HEK293 (cell line): ENCODE measurements at regions not wholly inside any gene's neighbourhood (a gene's known extent, or its start where the extent isn't known, plus 50 kb on each side); places are given as distances from the start of the nearest gene placed in this dataset.

ENCODE experiments used
- CTCF ChIA-PET: fragments of 350-600 bp; formaldehyde crosslinking; extraction: SDS; loops from one replicate; lab custom pipeline; 2021; ENCODE audit warnings: antibody characterized with exemption; lab: Yijun Ruan, JAX
- POLR2A ChIA-PET: fragments of 300-600 bp; formaldehyde crosslinking; extraction: SDS; loops from one replicate; lab custom pipeline; 2020; ENCODE audit warnings: antibody characterized with exemption, inconsistent platforms; lab: Yijun Ruan, JAX
- H3K27ac ChIP-seq: fragments of 200-500 bp; sonication (Bioruptor generic); 2 replicates; pipeline ENCODE4 v1.5.1; 2014; ENCODE audit warnings: low read depth, low read length, control low read depth, inconsistent platforms; ENCODE audit errors: extremely low read depth
- H3K36me3 ChIP-seq, 2 experiments: fragments of 200-500 bp in 1 of 2; sonication (Bioruptor generic) in 1 of 2; 1 replicate in 1 of 2; 2 replicates in 1 of 2; pipeline ENCODE4 v1.5.1; 2014 to 2017; ENCODE audit warnings: inconsistent platforms in 2 of 2, low read length in 2 of 2; ENCODE audit not compliant: control insufficient read depth in 2 of 2, insufficient read depth in 1 of 2
- H3K4me1 ChIP-seq: fragments of 200-500 bp; sonication (Bioruptor generic); 2 replicates; pipeline ENCODE4 v1.5.1; 2014; ENCODE audit warnings: mild to moderate bottlenecking, low read length, inconsistent platforms; ENCODE audit not compliant: control insufficient read depth, insufficient read depth
- H3K4me3 ChIP-seq: 2 replicates; pipeline ENCODE4 v1.5.1; 2011; ENCODE audit warnings: low read depth, mild to moderate bottlenecking, control low read depth, low read length, moderate library complexity
- H3K9me3 ChIP-seq: fragments of 200-500 bp; sonication (Bioruptor generic); 2 replicates; pipeline ENCODE4 v1.5.1; 2014; ENCODE audit warnings: low read depth, low read length, inconsistent platforms; ENCODE audit not compliant: control insufficient read depth, insufficient read depth
- GFI1B ChIP-seq: fragments of 450-650 bp; formaldehyde crosslinking; IDR thresholded peaks from 2 replicates; pipeline ENCODE4 v1.5.1; 2016; ENCODE audit warnings: missing biosample characterization, missing genetic modification characterization
- HOXC10 ChIP-seq: sonication (generic); formaldehyde crosslinking; IDR thresholded peaks from 2 replicates; pipeline ENCODE4 v1.8.1; 2023; ENCODE audit warnings: mild to moderate bottlenecking, missing genetic modification reagents
- KLF7 ChIP-seq: fragments of 450-650 bp; formaldehyde crosslinking; IDR thresholded peaks from 2 replicates; pipeline ENCODE4 v1.5.1; 2016; ENCODE audit warnings: missing biosample characterization, missing genetic modification characterization, borderline replicate concordance
- MYNN ChIP-seq: fragments of 450-650 bp; formaldehyde crosslinking; IDR thresholded peaks from 2 replicates; pipeline ENCODE4 v1.5.1; 2016; ENCODE audit warnings: missing biosample characterization, missing genetic modification characterization, borderline replicate concordance
- SCRT1 ChIP-seq: fragments of 450-650 bp; formaldehyde crosslinking; IDR thresholded peaks from 2 replicates; pipeline ENCODE4 v1.5.1; 2016; ENCODE audit warnings: missing biosample characterization, missing genetic modification characterization, borderline replicate concordance
- TRIM28 ChIP-seq: IDR thresholded peaks from 2 replicates; pipeline ENCODE4 v1.6.1; 2011; ENCODE audit warnings: low read length, control low read depth, borderline replicate concordance
- YY1 ChIP-seq: fragments of 450-650 bp; formaldehyde crosslinking; IDR thresholded peaks from 2 replicates; pipeline ENCODE4 v1.5.1; 2018; ENCODE audit warnings: missing biosample characterization, missing genetic modification characterization
- ZFP3 ChIP-seq: fragments of 450-650 bp; formaldehyde crosslinking; IDR thresholded peaks from 2 replicates; pipeline ENCODE4 v1.5.1; 2016; ENCODE audit warnings: low read depth, missing biosample characterization, missing genetic modification characterization
- ZNF133 ChIP-seq: fragments of 450-650 bp; formaldehyde crosslinking; IDR thresholded peaks from 2 replicates; pipeline ENCODE4 v1.5.1; 2016; ENCODE audit warnings: missing biosample characterization, missing genetic modification characterization
- ZNF175 ChIP-seq: fragments of 450-650 bp; formaldehyde crosslinking; IDR thresholded peaks from 2 replicates; pipeline ENCODE4 v1.5.1; 2016; ENCODE audit warnings: missing biosample characterization, missing genetic modification characterization
- ZNF274 ChIP-seq, 2 experiments: fragments of 200-500 bp in 1 of 2; fragments of 450-650 bp in 1 of 2; sonication (Bioruptor generic) in 1 of 2; formaldehyde crosslinking in 1 of 2; IDR thresholded peaks; 2 replicates each; pipeline versions ENCODE4 v1.5.1 to v1.6.1; 2014 to 2016; ENCODE audit warnings: borderline replicate concordance in 1 of 2, inconsistent platforms in 1 of 2, low read length in 1 of 2, missing biosample characterization in 1 of 2, missing genetic modification characterization in 1 of 2
- ZNF324 ChIP-seq: fragments of 450-650 bp; formaldehyde crosslinking; IDR thresholded peaks from 2 replicates; pipeline ENCODE4 v1.5.1; 2016; ENCODE audit warnings: missing biosample characterization, missing genetic modification characterization
- ZNF394 ChIP-seq: fragments of 450-650 bp; formaldehyde crosslinking; IDR thresholded peaks from 2 replicates; pipeline ENCODE4 v1.5.1; 2016; ENCODE audit warnings: missing biosample characterization, missing genetic modification characterization, mild to moderate bottlenecking, moderate library complexity, borderline replicate concordance
- ZNF404 ChIP-seq: fragments of 450-650 bp; formaldehyde crosslinking; IDR thresholded peaks from 2 replicates; pipeline ENCODE4 v1.5.1; 2017; ENCODE audit warnings: missing biosample characterization, missing genetic modification characterization
- ZNF423 ChIP-seq: fragments of 450-650 bp; formaldehyde crosslinking; IDR thresholded peaks from 2 replicates; pipeline ENCODE4 v1.5.1; 2016; ENCODE audit warnings: missing biosample characterization, missing genetic modification characterization
- ZNF433 ChIP-seq: fragments of 450-650 bp; formaldehyde crosslinking; IDR thresholded peaks from 2 replicates; pipeline ENCODE4 v1.5.1; 2016; ENCODE audit warnings: missing biosample characterization, missing genetic modification characterization, low read depth
- ZNF473 ChIP-seq: fragments of 450-650 bp; formaldehyde crosslinking; IDR thresholded peaks from 2 replicates; pipeline ENCODE4 v1.5.1; 2017; ENCODE audit warnings: missing biosample characterization, missing genetic modification characterization
- ZNF530 ChIP-seq: fragments of 450-650 bp; formaldehyde crosslinking; IDR thresholded peaks from 2 replicates; pipeline ENCODE4 v1.5.1; 2016; ENCODE audit warnings: low read depth, missing biosample characterization, missing genetic modification characterization
- ZNF585B ChIP-seq: fragments of 450-650 bp; formaldehyde crosslinking; IDR thresholded peaks from 2 replicates; pipeline ENCODE4 v1.5.1; 2016; ENCODE audit warnings: missing biosample characterization, missing genetic modification characterization
- ZNF621 ChIP-seq: fragments of 450-650 bp; formaldehyde crosslinking; IDR thresholded peaks from 2 replicates; pipeline ENCODE4 v1.5.1; 2017; ENCODE audit warnings: missing biosample characterization, missing genetic modification characterization
- ZNF654 ChIP-seq: fragments of 450-650 bp; formaldehyde crosslinking; IDR thresholded peaks from 2 replicates; pipeline ENCODE4 v1.5.1; 2016; ENCODE audit warnings: low read depth, missing biosample characterization, missing genetic modification characterization
- ZNF670 ChIP-seq: fragments of 450-650 bp; formaldehyde crosslinking; IDR thresholded peaks from 2 replicates; pipeline ENCODE4 v1.5.1; 2016; ENCODE audit warnings: missing biosample characterization, missing genetic modification characterization, low read depth
- ZNF791 ChIP-seq: fragments of 450-650 bp; formaldehyde crosslinking; IDR thresholded peaks from 2 replicates; pipeline ENCODE4 v1.5.1; 2016; ENCODE audit warnings: missing biosample characterization, missing genetic modification characterization
- ZNF792 ChIP-seq: fragments of 450-650 bp; formaldehyde crosslinking; IDR thresholded peaks from 2 replicates; pipeline ENCODE4 v1.5.1; 2016; ENCODE audit warnings: missing biosample characterization, missing genetic modification characterization
- TF ChIP-seq, protein P1 (sequence below): fragments of 450-650 bp; formaldehyde crosslinking; IDR thresholded peaks from 2 replicates; pipeline ENCODE4 v1.5.1; 2017; ENCODE audit warnings: missing biosample characterization, missing genetic modification characterization
- TF ChIP-seq, protein P2 (sequence below): IDR thresholded peaks from 2 replicates; pipeline ENCODE4 v1.6.1; 2011; ENCODE audit warnings: mild to moderate bottlenecking, low read depth, low read length, borderline replicate concordance
- TF ChIP-seq, protein P3 (sequence below): fragments of 450-650 bp; formaldehyde crosslinking; IDR thresholded peaks from 2 replicates; pipeline ENCODE4 v1.5.1; 2016; ENCODE audit warnings: missing biosample characterization, missing genetic modification characterization
- TF ChIP-seq, protein P4 (sequence below): fragments of 450-650 bp; formaldehyde crosslinking; IDR thresholded peaks from 2 replicates; pipeline ENCODE4 v1.5.1; 2017; ENCODE audit warnings: missing biosample characterization, missing genetic modification characterization

DNA sequence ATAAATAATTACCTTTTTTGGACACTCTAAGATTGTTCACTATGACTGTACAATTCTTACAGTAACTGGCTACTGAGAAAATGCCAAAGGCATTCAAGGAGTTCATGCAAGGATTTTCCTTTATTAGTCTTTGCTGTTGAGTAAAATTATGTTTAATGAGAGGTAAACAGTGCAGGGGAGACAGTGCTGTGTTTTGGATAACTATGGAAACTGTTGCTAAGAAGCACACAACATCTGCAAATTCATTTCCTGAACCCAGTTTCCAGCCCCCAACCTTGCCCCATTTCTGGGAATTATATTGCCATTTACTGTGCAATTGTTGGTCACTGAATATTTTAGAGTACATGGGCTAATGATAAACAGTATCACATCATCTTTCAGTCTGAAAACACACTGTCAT, 1005.8 kb downstream of the TRHDE start (continued):
- no peak for TF ChIP-seq ZNF274 (IDR thresholded peaks at IDR 0.05; ENCODE audit: low read length)
- TF ChIP-seq ZNF274 (tag by site-specific recombination; IDR thresholded peaks at IDR 0.05; ENCODE audit: borderline replicate concordance) = no peak
- no peak for TF ChIP-seq ZNF621 (tag by site-specific recombination)
- TF ChIP-seq, all 188 proteins: peak for 0

DNA sequence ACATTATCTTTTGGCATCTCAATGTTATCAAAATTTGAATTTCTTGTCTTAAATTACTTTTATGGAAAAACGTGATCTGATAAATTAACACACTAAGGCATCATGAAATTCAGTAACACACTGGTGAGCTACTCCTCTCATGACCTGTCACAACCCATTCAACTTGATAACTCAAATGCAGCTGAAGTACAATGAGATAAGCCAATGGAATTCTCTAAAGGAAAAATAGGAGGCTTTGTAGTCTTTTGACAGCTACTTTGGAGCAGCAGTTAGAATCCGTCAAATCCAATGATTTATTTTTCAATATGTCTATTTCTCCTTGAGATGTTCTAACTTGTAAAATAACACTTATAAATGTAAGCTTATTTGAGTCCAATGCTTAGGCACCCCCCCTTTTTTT, 1029.4 kb downstream of the TRHDE start:
- Histone ChIP-seq H3K27ac (no peak overlapping the region), H3K36me3 (no peaks in the 10 kb centered on the region), H3K4me1 (no peaks in the 10 kb centered on the region), H3K9me3 (no peaks in the 10 kb centered on the region), H3K4me3 (no peak overlapping the region)
- ChIA-PET CTCF (no interaction called here), POLR2A (no interaction called here)
- TF ChIP-seq ZNF423 (tag by site-specific recombination) = no peak
- TF ChIP-seq ZNF324 (tag by site-specific recombination) = no peak
- TF ChIP-seq ZNF404 = no peak
- TF ChIP-seq, protein P1, sequence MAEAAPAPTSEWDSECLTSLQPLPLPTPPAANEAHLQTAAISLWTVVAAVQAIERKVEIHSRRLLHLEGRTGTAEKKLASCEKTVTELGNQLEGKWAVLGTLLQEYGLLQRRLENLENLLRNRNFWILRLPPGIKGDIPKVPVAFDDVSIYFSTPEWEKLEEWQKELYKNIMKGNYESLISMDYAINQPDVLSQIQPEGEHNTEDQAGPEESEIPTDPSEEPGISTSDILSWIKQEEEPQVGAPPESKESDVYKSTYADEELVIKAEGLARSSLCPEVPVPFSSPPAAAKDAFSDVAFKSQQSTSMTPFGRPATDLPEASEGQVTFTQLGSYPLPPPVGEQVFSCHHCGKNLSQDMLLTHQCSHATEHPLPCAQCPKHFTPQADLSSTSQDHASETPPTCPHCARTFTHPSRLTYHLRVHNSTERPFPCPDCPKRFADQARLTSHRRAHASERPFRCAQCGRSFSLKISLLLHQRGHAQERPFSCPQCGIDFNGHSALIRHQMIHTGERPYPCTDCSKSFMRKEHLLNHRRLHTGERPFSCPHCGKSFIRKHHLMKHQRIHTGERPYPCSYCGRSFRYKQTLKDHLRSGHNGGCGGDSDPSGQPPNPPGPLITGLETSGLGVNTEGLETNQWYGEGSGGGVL = no peak
- no peak for TF ChIP-seq KLF7 (tag by site-specific recombination)
- no peak for TF ChIP-seq ZNF175 (tag by site-specific recombination)
- TF ChIP-seq ZNF585B (tag by site-specific recombination) = no peak
- TF ChIP-seq ZNF792 = no peak
- no peak for TF ChIP-seq YY1 (tag by site-specific recombination)
- no peak for TF ChIP-seq MYNN (tag by site-specific recombination)
- TF ChIP-seq ZNF530 (tag by site-specific recombination) = no peak
- TF ChIP-seq ZNF433 = no peak
- TF ChIP-seq, protein P2, sequence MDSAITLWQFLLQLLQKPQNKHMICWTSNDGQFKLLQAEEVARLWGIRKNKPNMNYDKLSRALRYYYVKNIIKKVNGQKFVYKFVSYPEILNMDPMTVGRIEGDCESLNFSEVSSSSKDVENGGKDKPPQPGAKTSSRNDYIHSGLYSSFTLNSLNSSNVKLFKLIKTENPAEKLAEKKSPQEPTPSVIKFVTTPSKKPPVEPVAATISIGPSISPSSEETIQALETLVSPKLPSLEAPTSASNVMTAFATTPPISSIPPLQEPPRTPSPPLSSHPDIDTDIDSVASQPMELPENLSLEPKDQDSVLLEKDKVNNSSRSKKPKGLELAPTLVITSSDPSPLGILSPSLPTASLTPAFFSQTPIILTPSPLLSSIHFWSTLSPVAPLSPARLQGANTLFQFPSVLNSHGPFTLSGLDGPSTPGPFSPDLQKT = no peak
- TF ChIP-seq, protein P3, sequence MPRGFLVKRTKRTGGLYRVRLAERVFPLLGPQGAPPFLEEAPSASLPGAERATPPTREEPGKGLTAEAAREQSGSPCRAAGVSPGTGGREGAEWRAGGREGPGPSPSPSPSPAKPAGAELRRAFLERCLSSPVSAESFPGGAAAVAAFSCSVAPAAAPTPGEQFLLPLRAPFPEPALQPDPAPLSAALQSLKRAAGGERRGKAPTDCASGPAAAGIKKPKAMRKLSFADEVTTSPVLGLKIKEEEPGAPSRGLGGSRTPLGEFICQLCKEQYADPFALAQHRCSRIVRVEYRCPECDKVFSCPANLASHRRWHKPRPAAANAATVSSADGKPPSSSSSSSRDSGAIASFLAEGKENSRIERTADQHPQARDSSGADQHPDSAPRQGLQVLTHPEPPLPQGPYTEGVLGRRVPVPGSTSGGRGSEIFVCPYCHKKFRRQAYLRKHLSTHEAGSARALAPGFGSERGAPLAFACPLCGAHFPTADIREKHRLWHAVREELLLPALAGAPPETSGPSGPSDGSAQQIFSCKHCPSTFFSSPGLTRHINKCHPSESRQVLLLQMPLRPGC = no peak
- no peak for TF ChIP-seq ZNF670 (tag by site-specific recombination)
- TF ChIP-seq ZNF133 = no peak
- no peak for TF ChIP-seq ZNF654 (tag by site-specific recombination)

DNA sequence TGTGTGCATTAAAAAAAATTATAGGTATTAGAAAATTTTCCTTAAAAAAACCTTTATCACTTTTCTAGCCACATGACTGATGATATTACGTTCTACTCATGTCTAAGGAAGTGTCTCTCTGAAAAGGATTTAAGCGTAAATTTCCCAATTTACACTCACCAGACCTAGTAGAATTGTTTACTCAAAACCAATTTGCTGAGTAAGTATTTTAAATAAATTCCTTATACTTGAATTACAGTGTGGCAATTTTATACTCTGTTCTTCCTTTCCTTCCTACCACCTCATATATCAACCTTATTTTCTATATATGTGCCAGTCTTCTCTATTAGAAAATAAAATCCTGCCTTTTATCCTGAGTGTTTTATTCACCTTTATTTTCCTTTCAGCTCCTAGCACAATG, 1035.1 kb downstream of the TRHDE start:
- CTCF ChIA-PET = no interaction called here
- POLR2A ChIA-PET = no interaction called here
- H3K4me3 ChIP-seq = no peak overlapping the region
- no peak overlapping the region for H3K27ac ChIP-seq
- H3K4me1 ChIP-seq = no peaks in the 10 kb centered on the region
- H3K9me3 ChIP-seq = no peaks in the 10 kb centered on the region
- H3K36me3 ChIP-seq = no peaks in the 10 kb centered on the region
- no peak for TF ChIP-seq ZNF473 (tag by site-specific recombination)
- no peak for TF ChIP-seq SCRT1 (tag by site-specific recombination)
- TF ChIP-seq GFI1B = no peak
- TF ChIP-seq HOXC10 (CRISPR knock-in tag) = no peak
- no peak for TF ChIP-seq ZFP3 (tag by site-specific recombination)
- TF ChIP-seq, protein P4, sequence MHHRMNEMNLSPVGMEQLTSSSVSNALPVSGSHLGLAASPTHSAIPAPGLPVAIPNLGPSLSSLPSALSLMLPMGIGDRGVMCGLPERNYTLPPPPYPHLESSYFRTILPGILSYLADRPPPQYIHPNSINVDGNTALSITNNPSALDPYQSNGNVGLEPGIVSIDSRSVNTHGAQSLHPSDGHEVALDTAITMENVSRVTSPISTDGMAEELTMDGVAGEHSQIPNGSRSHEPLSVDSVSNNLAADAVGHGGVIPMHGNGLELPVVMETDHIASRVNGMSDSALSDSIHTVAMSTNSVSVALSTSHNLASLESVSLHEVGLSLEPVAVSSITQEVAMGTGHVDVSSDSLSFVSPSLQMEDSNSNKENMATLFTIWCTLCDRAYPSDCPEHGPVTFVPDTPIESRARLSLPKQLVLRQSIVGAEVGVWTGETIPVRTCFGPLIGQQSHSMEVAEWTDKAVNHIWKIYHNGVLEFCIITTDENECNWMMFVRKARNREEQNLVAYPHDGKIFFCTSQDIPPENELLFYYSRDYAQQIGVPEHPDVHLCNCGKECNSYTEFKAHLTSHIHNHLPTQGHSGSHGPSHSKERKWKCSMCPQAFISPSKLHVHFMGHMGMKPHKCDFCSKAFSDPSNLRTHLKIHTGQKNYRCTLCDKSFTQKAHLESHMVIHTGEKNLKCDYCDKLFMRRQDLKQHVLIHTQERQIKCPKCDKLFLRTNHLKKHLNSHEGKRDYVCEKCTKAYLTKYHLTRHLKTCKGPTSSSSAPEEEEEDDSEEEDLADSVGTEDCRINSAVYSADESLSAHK (tag by site-specific recombination) = no peak
- TF ChIP-seq ZNF791 (tag by site-specific recombination) = no peak
- TF ChIP-seq TRIM28 = no peak
- TF ChIP-seq ZNF394 (tag by site-specific recombination) = no peak
